GM23248 (cell line): ENCODE measurements at regions not wholly inside any gene's neighbourhood (a gene's known extent, or its start where the extent isn't known, plus 50 kb on each side); places are given as distances from the start of the nearest gene placed in this dataset.

Source experiments
- EZH2 ChIP-seq: fragments of 200-600 bp; sonication (generic); IDR thresholded peaks from 2 replicates; pipeline ENCODE4 v1.6.1; 2018; ENCODE audit warnings: antibody characterized with exemption, mild to moderate bottlenecking; ENCODE audit not compliant: insufficient read depth, poor library complexity, severe bottlenecking
- EZH2phosphoT487 ChIP-seq: fragments of 200-600 bp; sonication (generic); IDR thresholded peaks from 2 replicates; pipeline ENCODE4 v1.6.1; 2018; ENCODE audit warnings: antibody characterized with exemption, moderate library complexity, mild to moderate bottlenecking, low read depth; ENCODE audit not compliant: insufficient read depth

GRCh38 chr18:71809711-71810110 lies 734.4 kb downstream of the CBLN2 start:
- TF ChIP-seq EZH2 (no peak), EZH2phosphoT487 (no peak)
